Spinal cord (tissue), 9 donors: ENCODE measurements at regions not wholly inside any gene's neighbourhood (a gene's known extent, or its start where the extent isn't known, plus 50 kb on each side); places are given as distances from the start of the nearest gene placed in this dataset.

Experiments
- DNase-seq, 6 donors: peaks; one replicate each; pipeline versions ENCODE4 v3.0.0 to v3.0.0-alpha.2; 2013 to 2015; ENCODE audit warnings: low spot score in 6 of 6, low read depth in 4 of 6
- H3K27ac ChIP-seq: one replicate; pipeline ENCODE4 v1.5.1; 2013; ENCODE audit warnings: low read depth, low read length, control low read depth
- H3K27me3 ChIP-seq: one replicate; pipeline ENCODE4 v1.6.1; 2013; ENCODE audit warnings: low read length; ENCODE audit not compliant: control insufficient read depth, insufficient read depth
- H3K36me3 ChIP-seq: one replicate; pipeline ENCODE4 v1.6.1; 2013; ENCODE audit warnings: low read length; ENCODE audit not compliant: control insufficient read depth, insufficient read depth
- H3K4me1 ChIP-seq: one replicate; pipeline ENCODE4 v1.6.1; 2013; ENCODE audit warnings: low read length; ENCODE audit not compliant: control insufficient read depth, insufficient read depth
- H3K4me3 ChIP-seq: one replicate; pipeline ENCODE4 v1.5.1; 2013; ENCODE audit warnings: low read depth, low read length, control low read depth
- H3K9me3 ChIP-seq: one replicate; pipeline ENCODE4 v1.6.1; 2013; ENCODE audit warnings: low read length; ENCODE audit not compliant: control insufficient read depth, insufficient read depth
- WGBS: methylation state at CpG from one replicate; pipeline ENCODE4 v1.1.5; 2013; ENCODE audit warnings: missing lambda C conversion rate; ENCODE audit not compliant: insufficient coverage; 5-methylcytosine and 5-hydroxymethylcytosine counted together
- donor health status: healthy.

- Histone ChIP-seq H3K27me3 (no peaks in the 10 kb centered on the region), H3K4me1 (no peaks in the 10 kb centered on the region), H3K27ac (no peak overlapping the region), H3K36me3 (no peaks in the 10 kb centered on the region), H3K9me3 (no peaks in the 10 kb centered on the region), H3K4me3 (no peak overlapping the region)
- DNase-seq: no peak
- WGBS: no CpG with 5 or more reads among the region's 6 CpGs
Measured at GRCh38 chr3:80244390-80244789, 476.6 kb upstream of the ROBO1 start.

- 100% methylated on average over 1 of the region's 1 CpG for WGBS
- Histone ChIP-seq H3K4me3 (no peak overlapping the region), H3K9me3 (no peaks in the 10 kb centered on the region), H3K4me1 (no peaks in the 10 kb centered on the region), H3K27me3 (no peaks in the 10 kb centered on the region), H3K36me3 (no peaks in the 10 kb centered on the region), H3K27ac (no peak overlapping the region)
- no peak for DNase-seq
Measured at GRCh38 chr3:80241791-80242190, 474.0 kb upstream of the ROBO1 start.

- peak in 1 of 6 donors; percentile 16 for DNase-seq
- no peaks in the 10 kb centered on the region for H3K27me3 ChIP-seq
- no peak overlapping the region for H3K27ac ChIP-seq
- no peak overlapping the region for H3K4me3 ChIP-seq
- WGBS: 83% methylated on average over 1 of the region's 3 CpGs
- no peaks in the 10 kb centered on the region for H3K36me3 ChIP-seq
- no peaks in the 10 kb centered on the region for H3K4me1 ChIP-seq
- no peaks in the 10 kb centered on the region for H3K9me3 ChIP-seq
Measured at GRCh38 chr3:80239301-80239700, 471.5 kb upstream of the ROBO1 start.

DNA sequence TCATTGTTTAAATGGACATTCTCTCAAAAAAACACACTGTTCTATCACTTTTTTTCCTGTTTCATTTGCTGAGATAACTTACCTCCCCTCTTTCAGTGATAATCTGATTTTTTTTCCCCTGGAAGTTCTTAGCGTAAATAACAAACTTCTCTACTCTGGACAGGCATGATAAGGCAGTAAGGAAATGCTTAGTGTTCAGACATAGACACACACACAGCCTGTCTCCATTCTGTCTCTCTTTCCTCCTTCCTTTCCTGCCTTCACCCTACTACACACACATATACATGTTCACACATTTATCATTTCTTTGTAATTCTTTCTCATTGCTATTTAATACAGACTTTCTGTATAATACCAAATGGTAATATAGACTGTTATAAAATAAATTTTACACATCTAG lies 470.8 kb upstream of the ROBO1 start:
- H3K36me3 ChIP-seq: no peaks in the 10 kb centered on the region
- no peaks in the 10 kb centered on the region for H3K9me3 ChIP-seq
- no peaks in the 10 kb centered on the region for H3K27me3 ChIP-seq
- no peak for DNase-seq
- no peak overlapping the region for H3K27ac ChIP-seq
- no peak overlapping the region for H3K4me3 ChIP-seq
- no CpG with 5 or more reads among the region's 1 CpG for WGBS
- H3K4me1 ChIP-seq: no peaks in the 10 kb centered on the region

GRCh38 chr3:80238152-80238551 lies 470.4 kb upstream of the ROBO1 start:
- Histone ChIP-seq H3K4me1 (no peaks in the 10 kb centered on the region), H3K27ac (no peak overlapping the region), H3K36me3 (no peaks in the 10 kb centered on the region), H3K9me3 (no peaks in the 10 kb centered on the region), H3K4me3 (no peak overlapping the region), H3K27me3 (no peaks in the 10 kb centered on the region)
- DNase-seq: no peak

GRCh38 chr3:80234706-80235105 lies 466.9 kb upstream of the ROBO1 start:
- no peaks in the 10 kb centered on the region for H3K9me3 ChIP-seq
- H3K27me3 ChIP-seq: no peaks in the 10 kb centered on the region
- no peaks in the 10 kb centered on the region for H3K4me1 ChIP-seq
- no peaks in the 10 kb centered on the region for H3K36me3 ChIP-seq
- H3K27ac ChIP-seq: no peak overlapping the region
- no CpG with 5 or more reads among the region's 3 CpGs for WGBS
- peak in 1 of 6 donors; percentile 79 for DNase-seq
- H3K4me3 ChIP-seq: no peak overlapping the region

DNA sequence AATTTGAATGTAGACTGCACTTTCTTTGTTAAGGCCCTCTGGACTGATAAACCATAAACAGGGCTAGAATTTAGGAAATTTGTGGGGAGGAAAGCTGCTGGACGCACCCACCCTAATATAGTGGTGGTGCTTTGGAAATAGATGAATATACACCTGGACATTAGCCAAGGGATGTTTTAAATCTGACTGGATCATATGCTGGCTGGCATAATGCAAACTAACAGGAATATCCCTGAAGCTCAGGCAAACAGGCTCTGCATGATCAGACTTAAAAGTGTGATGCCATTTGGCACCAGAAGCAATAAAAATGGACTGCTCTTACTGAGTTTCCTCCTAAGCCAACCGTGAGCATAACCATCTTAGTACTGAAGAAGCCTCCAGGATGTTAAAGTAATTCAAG lies 465.8 kb upstream of the ROBO1 start:
- 67% methylated on average over 1 of the region's 2 CpGs for WGBS
- peak in 1 of 6 donors; percentile 32 for DNase-seq
- H3K27me3 ChIP-seq: no peaks in the 10 kb centered on the region
- H3K4me1 ChIP-seq: no peaks in the 10 kb centered on the region
- H3K36me3 ChIP-seq: no peaks in the 10 kb centered on the region
- H3K27ac ChIP-seq: no peak overlapping the region
- no peaks in the 10 kb centered on the region for H3K9me3 ChIP-seq
- H3K4me3 ChIP-seq: no peak overlapping the region

DNA sequence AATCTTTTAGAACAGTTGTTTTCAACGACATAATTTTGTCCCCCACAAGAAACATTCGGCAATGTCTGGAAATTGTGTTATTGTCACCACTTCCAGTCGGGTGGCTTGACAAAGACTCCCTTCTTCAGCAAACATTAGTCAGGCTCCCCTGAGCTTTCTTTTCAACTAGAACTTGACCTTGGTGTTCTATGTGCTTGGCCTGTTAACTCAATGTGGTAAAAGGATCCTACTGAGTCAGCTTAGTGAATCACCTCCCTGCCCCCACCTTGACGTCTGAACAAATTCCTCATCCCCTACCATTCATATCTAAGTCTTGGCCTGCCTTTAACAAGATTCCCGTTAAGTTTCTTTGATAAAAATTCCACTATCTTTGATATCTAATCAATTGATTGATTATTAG lies 465.0 kb upstream of the ROBO1 start:
- DNase-seq: peak in 2 of 6 donors; percentile 10 to 37
- H3K9me3 ChIP-seq: no peaks in the 10 kb centered on the region
- H3K4me1 ChIP-seq: no peaks in the 10 kb centered on the region
- no peaks in the 10 kb centered on the region for H3K36me3 ChIP-seq
- no peaks in the 10 kb centered on the region for H3K27me3 ChIP-seq
- 0% methylated on average over 1 of the region's 5 CpGs for WGBS
- no peak overlapping the region for H3K27ac ChIP-seq
- H3K4me3 ChIP-seq: no peak overlapping the region

- WGBS: no CpG with 5 or more reads among the region's 2 CpGs
Measured at GRCh38 chr3:80230962-80231361, 463.2 kb upstream of the ROBO1 start.

DNA sequence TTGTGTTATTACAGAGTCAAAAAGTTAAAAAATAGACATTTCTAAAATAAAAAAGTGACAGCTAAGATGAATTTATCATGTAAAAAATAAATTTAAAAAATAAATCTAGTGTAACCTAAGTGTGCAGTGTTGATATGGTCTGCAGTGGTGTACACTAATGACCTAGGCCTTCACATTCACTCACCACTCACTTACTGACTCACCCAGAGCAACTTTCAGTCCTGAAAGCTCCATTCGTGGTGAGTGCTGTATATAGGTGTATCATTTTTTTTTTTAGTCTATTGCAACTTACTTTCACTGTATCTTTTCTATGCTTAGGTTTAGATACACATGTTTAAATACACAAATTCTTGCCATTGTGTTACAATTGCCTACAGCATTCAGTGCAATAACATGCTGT lies 459.4 kb upstream of the ROBO1 start:
- Histone ChIP-seq H3K9me3 (no peaks in the 10 kb centered on the region), H3K4me1 (no peaks in the 10 kb centered on the region), H3K36me3 (no peaks in the 10 kb centered on the region), H3K27me3 (no peaks in the 10 kb centered on the region), H3K27ac (no peak overlapping the region), H3K4me3 (no peak overlapping the region)
- no CpG with 5 or more reads among the region's 1 CpG for WGBS
- DNase-seq: no peak

More at GRCh38 chr3:80230962-80231361, 463.2 kb upstream of the ROBO1 start:
- H3K9me3 ChIP-seq: no peaks in the 10 kb centered on the region
- no peak overlapping the region for H3K27ac ChIP-seq
- no peaks in the 10 kb centered on the region for H3K27me3 ChIP-seq
- H3K4me3 ChIP-seq: no peak overlapping the region
- no peak for DNase-seq
- H3K36me3 ChIP-seq: no peaks in the 10 kb centered on the region
- no peaks in the 10 kb centered on the region for H3K4me1 ChIP-seq
